Trophoblast cell (in vitro differentiated cells and primary cell): ENCODE measurements at regions not wholly inside any gene's neighbourhood (a gene's known extent, or its start where the extent isn't known, plus 50 kb on each side); places are given as distances from the start of the nearest gene placed in this dataset.

Experiments used
- DNase-seq, 2 donors: peaks; one replicate each; pipeline ENCODE4 v3.0.0-alpha.2; 2016
- H2AFZ ChIP-seq: 2 replicates; pipeline ENCODE4 v1.6.1; 2013; ENCODE audit warnings: low read length, moderate library complexity, mild to moderate bottlenecking; ENCODE audit not compliant: insufficient read depth, poor library complexity
- H2AK5ac ChIP-seq: 2 replicates; pipeline ENCODE4 v1.6.1; 2013; ENCODE audit warnings: mild to moderate bottlenecking, low read length
- H2BK120ac ChIP-seq: 2 replicates; pipeline ENCODE4 v1.6.1; 2013; ENCODE audit warnings: low read length, mild to moderate bottlenecking, moderate library complexity; ENCODE audit not compliant: insufficient read depth, poor library complexity
- H2BK12ac ChIP-seq: 2 replicates; pipeline ENCODE4 v1.6.1; 2013; ENCODE audit warnings: mild to moderate bottlenecking, low read length, moderate library complexity
- H2BK5ac ChIP-seq: 2 replicates; pipeline ENCODE4 v1.6.1; 2013; ENCODE audit warnings: low read length, low read depth, moderate library complexity, mild to moderate bottlenecking; ENCODE audit not compliant: poor library complexity
- H3K14ac ChIP-seq: 2 replicates; pipeline ENCODE4 v1.6.1; 2013; ENCODE audit warnings: mild to moderate bottlenecking, low read length
- H3K18ac ChIP-seq: 2 replicates; pipeline ENCODE4 v1.6.1; 2013; ENCODE audit warnings: mild to moderate bottlenecking, low read length
- H3K23ac ChIP-seq: 2 replicates; pipeline ENCODE4 v1.6.1; 2013; ENCODE audit warnings: low read length
- H3K27ac ChIP-seq: 2 replicates; pipeline ENCODE4 v1.5.1; 2013; ENCODE audit warnings: low read depth, mild to moderate bottlenecking, inconsistent platforms, low read length, moderate library complexity
- H3K27me3 ChIP-seq: 2 replicates; pipeline ENCODE4 v1.6.1; 2013; ENCODE audit warnings: inconsistent platforms, mild to moderate bottlenecking, low read length, moderate library complexity; ENCODE audit not compliant: insufficient read depth
- H3K36me3 ChIP-seq, 2 experiments: 1 replicate in 1 of 2; 2 replicates in 1 of 2; pipeline ENCODE4 v1.6.1; 2013; ENCODE audit warnings: low read length in 2 of 2, mild to moderate bottlenecking in 2 of 2, moderate library complexity in 1 of 2; ENCODE audit not compliant: insufficient read depth in 2 of 2, control insufficient read depth in 1 of 2
- H3K4ac ChIP-seq: 2 replicates; pipeline ENCODE4 v1.6.1; 2013; ENCODE audit warnings: low read depth, mild to moderate bottlenecking, low read length, moderate library complexity
- H3K4me1 ChIP-seq, 2 experiments: 1 replicate in 1 of 2; 2 replicates in 1 of 2; pipeline ENCODE4 v1.6.1; 2013; ENCODE audit warnings: low read length in 2 of 2, mild to moderate bottlenecking in 2 of 2, moderate library complexity in 1 of 2; ENCODE audit not compliant: insufficient read depth in 2 of 2, control insufficient read depth in 1 of 2
- H3K4me2 ChIP-seq: 2 replicates; pipeline ENCODE4 v1.6.1; 2013; ENCODE audit warnings: inconsistent platforms, mild to moderate bottlenecking, low read length, moderate library complexity
- H3K4me3 ChIP-seq: 2 replicates; pipeline ENCODE4 v1.5.1; 2013; ENCODE audit warnings: mild to moderate bottlenecking, low read depth, low read length, inconsistent platforms
- H3K79me1 ChIP-seq: one replicate; pipeline ENCODE4 v1.6.1; 2013; ENCODE audit warnings: low read length
- H3K79me2 ChIP-seq: 2 replicates; pipeline ENCODE4 v1.6.1; 2013; ENCODE audit warnings: low read length, mild to moderate bottlenecking; ENCODE audit not compliant: control insufficient read depth, insufficient read depth, poor library complexity
- H3K9ac ChIP-seq: 2 replicates; pipeline ENCODE4 v1.6.1; 2013; ENCODE audit warnings: mild to moderate bottlenecking, low read length
- H3K9me3 ChIP-seq: 2 replicates; pipeline ENCODE4 v1.6.1; 2013; ENCODE audit warnings: low read depth, mild to moderate bottlenecking, control low read depth, inconsistent platforms, low read length; ENCODE audit not compliant: insufficient read depth
- H4K12ac ChIP-seq: 2 replicates; pipeline ENCODE4 v1.6.1; 2013; ENCODE audit warnings: low read depth, mild to moderate bottlenecking, low read length, moderate library complexity
- H4K8ac ChIP-seq: 2 replicates; pipeline ENCODE4 v1.6.1; 2013; ENCODE audit warnings: low read depth, mild to moderate bottlenecking, low read length, moderate library complexity
- H4K91ac ChIP-seq: one replicate; pipeline ENCODE4 v1.6.1; 2013; ENCODE audit warnings: low read depth, mild to moderate bottlenecking, low read length, moderate library complexity
- WGBS: extraction: QIAGEN DNeasy Blood & Tissue Kit; methylation state at CpG from one replicate; pipeline ENCODE4 v1.1.7; 2013; ENCODE audit warnings: missing lambda C conversion rate; ENCODE audit not compliant: insufficient read length, insufficient coverage; ENCODE audit errors: extremely low coverage; 5-methylcytosine and 5-hydroxymethylcytosine counted together

DNA sequence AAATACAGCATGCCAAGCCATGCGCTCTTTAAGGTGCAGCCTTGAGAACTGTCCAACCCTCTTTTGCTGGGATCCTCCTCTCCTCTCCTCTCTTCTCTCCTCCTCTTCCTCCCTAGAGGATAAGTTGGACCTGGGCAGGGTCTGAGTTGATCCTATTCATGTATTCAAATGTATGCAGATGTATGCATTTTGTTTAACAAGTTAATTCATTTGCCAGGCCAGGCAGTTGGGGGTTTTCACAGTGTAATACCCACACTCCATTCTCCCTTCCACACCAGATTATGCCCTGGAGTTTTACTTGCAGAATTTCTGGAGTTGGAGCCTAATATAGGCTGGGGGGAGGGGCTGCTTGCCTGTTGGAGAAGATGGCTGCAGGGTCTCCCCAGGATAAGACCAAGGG, 226.2 kb upstream of the SDK2 start:
- WGBS = no CpG with 5 or more reads among the region's 1 CpG
- Histone ChIP-seq H3K9ac (no peak overlapping the region), H4K91ac (no peak overlapping the region), H3K36me3 (no peaks in the 10 kb centered on the region), H4K8ac (no peak overlapping the region), H2BK5ac (no peak overlapping the region), H2BK120ac (no peak overlapping the region), H2BK12ac (no peak overlapping the region), H3K23ac (no peak overlapping the region), H2AFZ (no peak overlapping the region), H3K4ac (no peak overlapping the region), H4K12ac (no peak overlapping the region), H3K27me3 (no peaks in the 10 kb centered on the region), H3K4me1 (no peaks in the 10 kb centered on the region), H3K9me3 (no peaks in the 10 kb centered on the region), H3K27ac (no peak overlapping the region), H3K14ac (no peak overlapping the region), H3K18ac (no peak overlapping the region), H2AK5ac (no peak overlapping the region), H3K79me2 (no peaks in the 10 kb centered on the region), H3K4me3 (no peak overlapping the region), H3K4me2 (no peak overlapping the region), H3K79me1 (no peaks in the 10 kb centered on the region)
- DNase-seq = no peak

GRCh38 chr17:73872816-73873215, 228.6 kb upstream of the SDK2 start:
- Histone ChIP-seq H3K36me3 (no peaks in the 10 kb centered on the region), H3K18ac (no peak overlapping the region), H4K8ac (no peak overlapping the region), H3K9me3 (peaks cover 2% of the 10 kb centered on the region), H3K14ac (no peak overlapping the region), H2BK120ac (no peak overlapping the region), H2BK12ac (no peak overlapping the region), H3K4ac (no peak overlapping the region), H4K91ac (no peak overlapping the region), H3K27me3 (no peaks in the 10 kb centered on the region), H3K4me1 (no peaks in the 10 kb centered on the region), H3K27ac (no peak overlapping the region), H3K79me1 (no peaks in the 10 kb centered on the region), H4K12ac (no peak overlapping the region), H3K4me3 (no peak overlapping the region), H2BK5ac (no peak overlapping the region), H2AK5ac (no peak overlapping the region), H2AFZ (no peak overlapping the region), H3K4me2 (no peak overlapping the region), H3K9ac (no peak overlapping the region), H3K79me2 (no peaks in the 10 kb centered on the region), H3K23ac (no peak overlapping the region)
- DNase-seq = no peak
- WGBS = no CpG with 5 or more reads among the region's 3 CpGs

- Histone ChIP-seq H3K4ac (no peak overlapping the region), H3K27me3 (no peaks in the 10 kb centered on the region), H3K27ac (no peak overlapping the region), H3K9ac (no peak overlapping the region), H3K18ac (no peak overlapping the region), H2BK12ac (no peak overlapping the region), H3K79me1 (no peaks in the 10 kb centered on the region), H4K91ac (no peak overlapping the region), H2BK5ac (no peak overlapping the region), H3K79me2 (no peaks in the 10 kb centered on the region), H3K4me1 (no peaks in the 10 kb centered on the region), H2AFZ (no peak overlapping the region), H2AK5ac (no peak overlapping the region), H3K14ac (no peak overlapping the region), H4K12ac (no peak overlapping the region), H3K36me3 (no peaks in the 10 kb centered on the region), H3K4me2 (no peak overlapping the region), H3K4me3 (no peak overlapping the region), H3K23ac (no peak overlapping the region), H2BK120ac (no peak overlapping the region), H3K9me3 (peaks cover 2% of the 10 kb centered on the region), H4K8ac (no peak overlapping the region)
- no peak for DNase-seq
- WGBS = no CpG with 5 or more reads among the region's 6 CpGs
Observed at GRCh38 chr17:73874008-73874720, 229.9 kb upstream of the SDK2 start.

GRCh38 chr17:73875346-73875745, 231.1 kb upstream of the SDK2 start:
- no peak overlapping the region for H3K4me2 ChIP-seq
- DNase-seq = no peak
- no peak overlapping the region for H3K9ac ChIP-seq
- H2BK5ac ChIP-seq = no peak overlapping the region
- H3K36me3 ChIP-seq = no peaks in the 10 kb centered on the region
- H3K27me3 ChIP-seq = no peaks in the 10 kb centered on the region
- no peak overlapping the region for H2BK120ac ChIP-seq
- no peak overlapping the region for H3K4ac ChIP-seq
- no peak overlapping the region for H3K14ac ChIP-seq
- H3K4me3 ChIP-seq = no peak overlapping the region
- no peak overlapping the region for H2BK12ac ChIP-seq
- H3K23ac ChIP-seq = no peak overlapping the region
- H4K91ac ChIP-seq = no peak overlapping the region
- peaks cover 2% of the 10 kb centered on the region for H3K9me3 ChIP-seq
- no peak overlapping the region for H3K27ac ChIP-seq
- no peak overlapping the region for H2AK5ac ChIP-seq
- no CpG with 5 or more reads among the region's 3 CpGs for WGBS
- H2AFZ ChIP-seq = no peak overlapping the region
- H3K4me1 ChIP-seq = no peaks in the 10 kb centered on the region
- no peak overlapping the region for H4K12ac ChIP-seq
- H3K18ac ChIP-seq = no peak overlapping the region
- H4K8ac ChIP-seq = no peak overlapping the region
- H3K79me1 ChIP-seq = no peaks in the 10 kb centered on the region
- no peaks in the 10 kb centered on the region for H3K79me2 ChIP-seq
